ENCODE measurements at regions not wholly inside any gene's neighbourhood (a gene's known extent, or its start where the extent isn't known, plus 50 kb on each side); places are given as distances from the start of the nearest gene placed in this dataset.

DNA sequence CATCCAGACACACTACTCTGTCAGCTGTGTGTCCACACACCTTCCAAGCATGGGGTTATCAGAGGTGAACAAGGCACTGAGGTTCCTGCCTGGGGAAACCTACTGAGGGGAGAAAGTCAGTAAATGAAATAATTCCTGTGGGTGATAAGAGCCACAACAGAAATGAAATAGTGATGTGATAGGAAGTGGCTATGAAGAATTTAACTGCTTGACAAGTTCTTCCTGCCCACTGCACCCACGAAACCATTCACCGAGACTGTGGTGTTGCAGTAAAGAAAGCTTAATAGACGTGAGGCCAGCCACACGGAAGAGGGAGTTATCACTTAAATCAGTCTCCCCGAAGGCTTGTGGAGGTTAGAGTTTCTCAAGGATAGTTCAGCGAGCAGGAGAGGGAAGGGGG lies 353.1 kb downstream of the UQCRFS1 start:
- ChIA-PET POLR2A (no interaction called here), CTCF (no interaction called here)
- ATAC-seq (no peak), DNase-seq (ENCODE audit: low spot score) (no peak)
- peaks cover 3% of the 10 kb centered on the region; the same call in 1 of the 2 replicates for H3K27me3 Mint-ChIP-seq (ENCODE audit: low read depth)
- no peak for TF ChIP-seq HMGA2 (CRISPR knock-in tag; IDR thresholded peaks at IDR 0.05)
- H3K4me3 Mint-ChIP-seq = no peak overlapping the region
- H3K27ac Mint-ChIP-seq = no peak overlapping the region
- peaks cover 4% of the 10 kb centered on the region for H3K9me3 Mint-ChIP-seq
- no peaks in the 10 kb centered on the region for H3K4me1 Mint-ChIP-seq
- peaks cover 4% of the 10 kb centered on the region for H3K36me3 Mint-ChIP-seq

DNA sequence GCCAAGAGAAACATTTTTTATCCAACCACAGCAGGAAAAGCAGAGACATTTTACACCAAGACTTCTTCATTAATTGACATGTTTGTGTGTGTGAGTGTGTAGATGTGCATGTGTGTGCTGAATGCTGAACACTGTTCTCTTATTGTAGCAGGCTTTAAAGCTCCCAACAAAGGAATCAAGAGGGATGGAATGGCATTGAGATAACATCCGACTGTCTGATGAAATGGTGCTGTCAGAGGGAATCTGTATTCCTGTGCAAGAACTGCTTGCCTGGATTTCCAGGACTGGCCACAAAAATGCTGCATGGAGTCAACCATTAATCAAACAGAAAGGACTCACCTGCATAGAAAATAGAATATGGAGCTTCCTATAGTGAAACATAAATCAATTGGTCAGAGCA lies 354.0 kb downstream of the UQCRFS1 start:
- H3K9me3 Mint-ChIP-seq = peaks cover 13% of the 10 kb centered on the region

More for the DNA sequence above, 354.0 kb downstream of the UQCRFS1 start:
- DNase-seq (ENCODE audit: low spot score) = no peak
- ATAC-seq = no peak
- ChIA-PET CTCF (interaction anchor here (1.0 to 3.6 kb wide), 3 partner anchors 20 to 132 kb away, joined by 6 to 15 read pairs (median 9); no protein-coding TSS in a partner anchor), POLR2A (no interaction called here)
- no peak for TF ChIP-seq RORB (CRISPR knock-in tag; IDR thresholded peaks at IDR 0.05)
- TF ChIP-seq NFYB (CRISPR knock-in tag; conservative IDR thresholded peaks at IDR 0.05; ENCODE audit: low read depth) = no peak
- TF ChIP-seq, protein P1, sequence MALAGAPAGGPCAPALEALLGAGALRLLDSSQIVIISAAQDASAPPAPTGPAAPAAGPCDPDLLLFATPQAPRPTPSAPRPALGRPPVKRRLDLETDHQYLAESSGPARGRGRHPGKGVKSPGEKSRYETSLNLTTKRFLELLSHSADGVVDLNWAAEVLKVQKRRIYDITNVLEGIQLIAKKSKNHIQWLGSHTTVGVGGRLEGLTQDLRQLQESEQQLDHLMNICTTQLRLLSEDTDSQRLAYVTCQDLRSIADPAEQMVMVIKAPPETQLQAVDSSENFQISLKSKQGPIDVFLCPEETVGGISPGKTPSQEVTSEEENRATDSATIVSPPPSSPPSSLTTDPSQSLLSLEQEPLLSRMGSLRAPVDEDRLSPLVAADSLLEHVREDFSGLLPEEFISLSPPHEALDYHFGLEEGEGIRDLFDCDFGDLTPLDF (CRISPR knock-in tag; IDR thresholded peaks at IDR 0.05) = no peak
- no peak for TF ChIP-seq ETV6 (CRISPR knock-in tag; IDR thresholded peaks at IDR 0.05)
- TF ChIP-seq, protein P2, sequence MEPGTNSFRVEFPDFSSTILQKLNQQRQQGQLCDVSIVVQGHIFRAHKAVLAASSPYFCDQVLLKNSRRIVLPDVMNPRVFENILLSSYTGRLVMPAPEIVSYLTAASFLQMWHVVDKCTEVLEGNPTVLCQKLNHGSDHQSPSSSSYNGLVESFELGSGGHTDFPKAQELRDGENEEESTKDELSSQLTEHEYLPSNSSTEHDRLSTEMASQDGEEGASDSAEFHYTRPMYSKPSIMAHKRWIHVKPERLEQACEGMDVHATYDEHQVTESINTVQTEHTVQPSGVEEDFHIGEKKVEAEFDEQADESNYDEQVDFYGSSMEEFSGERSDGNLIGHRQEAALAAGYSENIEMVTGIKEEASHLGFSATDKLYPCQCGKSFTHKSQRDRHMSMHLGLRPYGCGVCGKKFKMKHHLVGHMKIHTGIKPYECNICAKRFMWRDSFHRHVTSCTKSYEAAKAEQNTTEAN (CRISPR knock-in tag; IDR thresholded peaks at IDR 0.05) = no peak
- TF ChIP-seq, protein P3, sequence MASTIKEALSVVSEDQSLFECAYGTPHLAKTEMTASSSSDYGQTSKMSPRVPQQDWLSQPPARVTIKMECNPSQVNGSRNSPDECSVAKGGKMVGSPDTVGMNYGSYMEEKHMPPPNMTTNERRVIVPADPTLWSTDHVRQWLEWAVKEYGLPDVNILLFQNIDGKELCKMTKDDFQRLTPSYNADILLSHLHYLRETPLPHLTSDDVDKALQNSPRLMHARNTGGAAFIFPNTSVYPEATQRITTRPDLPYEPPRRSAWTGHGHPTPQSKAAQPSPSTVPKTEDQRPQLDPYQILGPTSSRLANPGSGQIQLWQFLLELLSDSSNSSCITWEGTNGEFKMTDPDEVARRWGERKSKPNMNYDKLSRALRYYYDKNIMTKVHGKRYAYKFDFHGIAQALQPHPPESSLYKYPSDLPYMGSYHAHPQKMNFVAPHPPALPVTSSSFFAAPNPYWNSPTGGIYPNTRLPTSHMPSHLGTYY (CRISPR knock-in tag; IDR thresholded peaks at IDR 0.05) = no peak
- TF ChIP-seq, protein P4, sequence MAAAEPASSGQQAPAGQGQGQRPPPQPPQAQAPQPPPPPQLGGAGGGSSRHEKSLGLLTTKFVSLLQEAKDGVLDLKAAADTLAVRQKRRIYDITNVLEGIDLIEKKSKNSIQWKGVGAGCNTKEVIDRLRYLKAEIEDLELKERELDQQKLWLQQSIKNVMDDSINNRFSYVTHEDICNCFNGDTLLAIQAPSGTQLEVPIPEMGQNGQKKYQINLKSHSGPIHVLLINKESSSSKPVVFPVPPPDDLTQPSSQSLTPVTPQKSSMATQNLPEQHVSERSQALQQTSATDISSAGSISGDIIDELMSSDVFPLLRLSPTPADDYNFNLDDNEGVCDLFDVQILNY (CRISPR knock-in tag; IDR thresholded peaks at IDR 0.05) = no peak
- no peak for TF ChIP-seq GABPB1 (CRISPR knock-in tag; IDR thresholded peaks at IDR 0.05)
- TF ChIP-seq ZNF121 (CRISPR knock-in tag; IDR thresholded peaks at IDR 0.05) = no peak
- TF ChIP-seq, protein P5, sequence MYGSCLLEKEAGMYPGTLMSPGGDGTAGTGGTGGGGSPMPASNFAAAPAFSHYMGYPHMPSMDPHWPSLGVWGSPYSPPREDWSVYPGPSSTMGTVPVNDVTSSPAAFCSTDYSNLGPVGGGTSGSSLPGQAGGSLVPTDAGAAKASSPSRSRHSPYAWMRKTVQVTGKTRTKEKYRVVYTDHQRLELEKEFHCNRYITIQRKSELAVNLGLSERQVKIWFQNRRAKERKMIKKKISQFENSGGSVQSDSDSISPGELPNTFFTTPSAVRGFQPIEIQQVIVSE (CRISPR knock-in tag; IDR thresholded peaks at IDR 0.05; ENCODE audit: borderline replicate concordance) = no peak
- TF ChIP-seq, protein P6, sequence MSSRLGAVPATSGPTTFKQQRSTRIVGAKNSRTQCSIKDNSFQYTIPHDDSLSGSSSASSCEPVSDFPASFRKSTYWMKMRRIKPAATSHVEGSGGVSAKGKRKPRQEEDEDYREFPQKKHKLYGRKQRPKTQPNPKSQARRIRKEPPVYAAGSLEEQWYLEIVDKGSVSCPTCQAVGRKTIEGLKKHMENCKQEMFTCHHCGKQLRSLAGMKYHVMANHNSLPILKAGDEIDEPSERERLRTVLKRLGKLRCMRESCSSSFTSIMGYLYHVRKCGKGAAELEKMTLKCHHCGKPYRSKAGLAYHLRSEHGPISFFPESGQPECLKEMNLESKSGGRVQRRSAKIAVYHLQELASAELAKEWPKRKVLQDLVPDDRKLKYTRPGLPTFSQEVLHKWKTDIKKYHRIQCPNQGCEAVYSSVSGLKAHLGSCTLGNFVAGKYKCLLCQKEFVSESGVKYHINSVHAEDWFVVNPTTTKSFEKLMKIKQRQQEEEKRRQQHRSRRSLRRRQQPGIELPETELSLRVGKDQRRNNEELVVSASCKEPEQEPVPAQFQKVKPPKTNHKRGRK (CRISPR knock-in tag; IDR thresholded peaks at IDR 0.05; ENCODE audit: borderline replicate concordance) = no peak
- TF ChIP-seq EMX1 (CRISPR knock-in tag; IDR thresholded peaks at IDR 0.05) = no peak
- no peak for TF ChIP-seq TCF7 (CRISPR knock-in tag; IDR thresholded peaks at IDR 0.05; ENCODE audit: low read depth)
- TF ChIP-seq, protein P7, sequence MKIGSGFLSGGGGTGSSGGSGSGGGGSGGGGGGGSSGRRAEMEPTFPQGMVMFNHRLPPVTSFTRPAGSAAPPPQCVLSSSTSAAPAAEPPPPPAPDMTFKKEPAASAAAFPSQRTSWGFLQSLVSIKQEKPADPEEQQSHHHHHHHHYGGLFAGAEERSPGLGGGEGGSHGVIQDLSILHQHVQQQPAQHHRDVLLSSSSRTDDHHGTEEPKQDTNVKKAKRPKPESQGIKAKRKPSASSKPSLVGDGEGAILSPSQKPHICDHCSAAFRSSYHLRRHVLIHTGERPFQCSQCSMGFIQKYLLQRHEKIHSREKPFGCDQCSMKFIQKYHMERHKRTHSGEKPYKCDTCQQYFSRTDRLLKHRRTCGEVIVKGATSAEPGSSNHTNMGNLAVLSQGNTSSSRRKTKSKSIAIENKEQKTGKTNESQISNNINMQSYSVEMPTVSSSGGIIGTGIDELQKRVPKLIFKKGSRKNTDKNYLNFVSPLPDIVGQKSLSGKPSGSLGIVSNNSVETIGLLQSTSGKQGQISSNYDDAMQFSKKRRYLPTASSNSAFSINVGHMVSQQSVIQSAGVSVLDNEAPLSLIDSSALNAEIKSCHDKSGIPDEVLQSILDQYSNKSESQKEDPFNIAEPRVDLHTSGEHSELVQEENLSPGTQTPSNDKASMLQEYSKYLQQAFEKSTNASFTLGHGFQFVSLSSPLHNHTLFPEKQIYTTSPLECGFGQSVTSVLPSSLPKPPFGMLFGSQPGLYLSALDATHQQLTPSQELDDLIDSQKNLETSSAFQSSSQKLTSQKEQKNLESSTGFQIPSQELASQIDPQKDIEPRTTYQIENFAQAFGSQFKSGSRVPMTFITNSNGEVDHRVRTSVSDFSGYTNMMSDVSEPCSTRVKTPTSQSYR (CRISPR knock-in tag; IDR thresholded peaks at IDR 0.05) = no peak
- no peak for TF ChIP-seq NFE2L1 (CRISPR knock-in tag; IDR thresholded peaks at IDR 0.05)
- no peak for TF ChIP-seq TEAD4 (CRISPR knock-in tag; IDR thresholded peaks at IDR 0.05)
- TF ChIP-seq, protein P8, sequence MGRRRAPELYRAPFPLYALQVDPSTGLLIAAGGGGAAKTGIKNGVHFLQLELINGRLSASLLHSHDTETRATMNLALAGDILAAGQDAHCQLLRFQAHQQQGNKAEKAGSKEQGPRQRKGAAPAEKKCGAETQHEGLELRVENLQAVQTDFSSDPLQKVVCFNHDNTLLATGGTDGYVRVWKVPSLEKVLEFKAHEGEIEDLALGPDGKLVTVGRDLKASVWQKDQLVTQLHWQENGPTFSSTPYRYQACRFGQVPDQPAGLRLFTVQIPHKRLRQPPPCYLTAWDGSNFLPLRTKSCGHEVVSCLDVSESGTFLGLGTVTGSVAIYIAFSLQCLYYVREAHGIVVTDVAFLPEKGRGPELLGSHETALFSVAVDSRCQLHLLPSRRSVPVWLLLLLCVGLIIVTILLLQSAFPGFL (CRISPR knock-in tag; IDR thresholded peaks at IDR 0.05; ENCODE audit: borderline replicate concordance) = no peak
- Mint-ChIP-seq H3K27me3 (ENCODE audit: low read depth) (peaks cover 3% of the 10 kb centered on the region; the same call in 1 of the 2 replicates), H3K27ac (no peak overlapping the region), H3K4me3 (no peak overlapping the region), H3K36me3 (peaks cover 11% of the 10 kb centered on the region), H3K4me1 (no peaks in the 10 kb centered on the region)

All from WTC11 (cell line).